ENCODE measurements at regions not wholly inside any gene's neighbourhood (a gene's known extent, or its start where the extent isn't known, plus 50 kb on each side); places are given as distances from the start of the nearest gene placed in this dataset.

DNA sequence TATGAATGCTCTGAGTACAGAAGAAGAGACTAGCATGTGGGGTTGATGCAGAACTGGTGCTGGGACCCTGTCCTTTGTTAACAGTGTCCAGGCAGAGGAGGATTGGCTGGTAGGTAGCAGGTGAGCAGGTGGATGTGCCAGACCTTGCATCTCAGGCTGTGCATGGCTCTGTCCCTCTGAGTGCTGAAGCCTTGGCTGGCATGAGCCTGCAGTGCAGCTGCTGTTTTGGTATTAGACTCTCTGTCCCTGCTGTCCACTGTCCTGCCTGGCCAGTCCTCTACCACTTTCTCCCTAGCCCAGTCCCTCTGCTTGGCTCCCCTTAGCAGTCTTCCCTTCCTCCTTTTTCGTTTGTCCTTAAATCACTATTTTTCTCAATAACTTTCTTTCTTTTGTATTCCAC lies 213.6 kb upstream of the ZBED5 start:
- DNase-seq (ENCODE audit: low read depth, low spot score) = no peak
- TF ChIP-seq, protein P1, sequence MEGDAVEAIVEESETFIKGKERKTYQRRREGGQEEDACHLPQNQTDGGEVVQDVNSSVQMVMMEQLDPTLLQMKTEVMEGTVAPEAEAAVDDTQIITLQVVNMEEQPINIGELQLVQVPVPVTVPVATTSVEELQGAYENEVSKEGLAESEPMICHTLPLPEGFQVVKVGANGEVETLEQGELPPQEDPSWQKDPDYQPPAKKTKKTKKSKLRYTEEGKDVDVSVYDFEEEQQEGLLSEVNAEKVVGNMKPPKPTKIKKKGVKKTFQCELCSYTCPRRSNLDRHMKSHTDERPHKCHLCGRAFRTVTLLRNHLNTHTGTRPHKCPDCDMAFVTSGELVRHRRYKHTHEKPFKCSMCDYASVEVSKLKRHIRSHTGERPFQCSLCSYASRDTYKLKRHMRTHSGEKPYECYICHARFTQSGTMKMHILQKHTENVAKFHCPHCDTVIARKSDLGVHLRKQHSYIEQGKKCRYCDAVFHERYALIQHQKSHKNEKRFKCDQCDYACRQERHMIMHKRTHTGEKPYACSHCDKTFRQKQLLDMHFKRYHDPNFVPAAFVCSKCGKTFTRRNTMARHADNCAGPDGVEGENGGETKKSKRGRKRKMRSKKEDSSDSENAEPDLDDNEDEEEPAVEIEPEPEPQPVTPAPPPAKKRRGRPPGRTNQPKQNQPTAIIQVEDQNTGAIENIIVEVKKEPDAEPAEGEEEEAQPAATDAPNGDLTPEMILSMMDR (IDR thresholded peaks at IDR 0.05; ENCODE audit: insufficient read depth, low read length, missing control alignments) = no peak
- ChIA-PET POLR2A (no interaction called here), CTCF (interaction anchor here (0.6 kb wide), 1 partner anchor 44 kb away, joined by 3 read pairs; no protein-coding TSS in a partner anchor)
- no peak overlapping the region for H3K4me3 ChIP-seq (ENCODE audit: low read depth, low read length)

DNA sequence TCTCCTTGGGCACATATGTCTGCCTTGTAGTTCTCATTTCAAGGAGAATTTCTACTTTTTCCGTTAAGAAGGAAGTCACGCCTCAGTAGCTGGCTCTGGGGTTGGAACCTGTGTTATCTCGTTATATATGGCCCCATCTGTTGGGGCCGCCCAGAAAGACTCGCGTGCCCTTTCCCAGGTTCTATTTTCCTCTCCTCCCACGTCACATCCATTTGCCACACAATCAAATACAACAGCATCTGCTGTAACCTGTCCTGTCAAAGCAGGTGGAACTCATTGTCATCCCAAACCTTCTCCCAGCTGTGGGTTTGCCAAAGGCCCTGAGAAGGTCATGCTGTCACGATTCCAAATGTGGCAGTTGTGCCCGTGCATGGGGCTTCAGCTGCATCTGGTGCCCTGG lies 213.1 kb upstream of the ZBED5 start:
- DNase-seq (ENCODE audit: low read depth, low spot score) = no peak
- no peak overlapping the region for H3K4me3 ChIP-seq (ENCODE audit: low read depth, low read length)
- ChIA-PET CTCF (interaction anchor here (0.6 to 1.2 kb wide), 3 partner anchors 43 to 716 kb away, joined by 3 read pairs; no protein-coding TSS in a partner anchor), POLR2A (no interaction called here)
- TF ChIP-seq, protein P1 (IDR thresholded peaks at IDR 0.05; ENCODE audit: insufficient read depth, low read length, missing control alignments) = no peak

DNA sequence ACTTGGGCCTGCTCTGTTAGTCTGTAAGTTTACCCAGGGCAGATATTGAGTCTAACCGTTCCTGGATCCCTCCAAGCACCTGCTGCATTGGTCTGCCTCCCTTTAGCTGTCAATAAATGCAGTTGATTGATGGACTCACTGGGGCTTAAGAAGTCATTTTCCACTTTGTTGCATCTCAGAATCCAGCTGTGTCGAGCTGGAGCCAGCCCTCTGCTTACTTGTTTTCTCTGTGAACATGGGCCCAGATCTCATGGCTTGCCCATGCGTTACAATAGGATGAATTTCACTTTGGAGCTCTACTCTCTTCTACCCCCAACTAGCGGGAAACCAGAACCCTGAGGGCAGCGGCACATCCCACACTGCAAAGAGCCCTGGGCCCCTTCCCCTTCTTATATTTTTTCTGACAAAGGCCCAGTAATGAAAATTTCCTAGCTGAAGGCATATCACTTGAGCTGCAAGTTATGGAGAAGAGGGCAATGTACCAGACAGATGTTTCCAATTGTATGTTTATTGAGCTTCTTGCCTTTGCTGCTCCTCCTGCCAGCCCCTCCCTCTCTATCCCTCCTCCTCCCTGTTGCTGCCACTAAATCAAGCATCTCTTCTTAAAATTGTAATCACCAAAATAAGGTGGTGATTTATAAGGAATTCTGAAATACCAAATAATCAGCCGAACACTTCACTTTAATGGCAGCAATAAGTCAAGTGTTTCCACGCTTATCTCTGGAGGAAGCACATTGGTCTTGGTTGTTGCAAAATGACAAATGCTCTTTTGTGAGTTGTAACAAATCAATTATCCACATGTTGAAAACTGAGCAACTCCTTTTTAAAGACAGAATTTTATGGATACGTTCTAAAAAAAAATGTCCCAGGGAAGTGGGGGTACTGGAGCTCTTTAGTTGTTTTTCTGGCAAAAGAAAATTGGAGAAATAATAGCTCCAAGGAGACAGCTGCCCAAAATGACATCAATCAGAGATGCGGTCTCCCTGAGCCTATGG lies 212.3 kb upstream of the ZBED5 start:
- ChIA-PET CTCF (interaction anchor here (1.0 to 1.2 kb wide), 3 partner anchors 8 to 717 kb away, joined by 3 read pairs; no protein-coding TSS in a partner anchor), POLR2A (no interaction called here)
- TF ChIP-seq, protein P1 (IDR thresholded peaks at IDR 0.05; ENCODE audit: insufficient read depth, low read length, missing control alignments) = no peak
- no peak for DNase-seq (ENCODE audit: low read depth, low spot score)
- H3K4me3 ChIP-seq (ENCODE audit: low read depth, low read length) = no peak overlapping the region

DNA sequence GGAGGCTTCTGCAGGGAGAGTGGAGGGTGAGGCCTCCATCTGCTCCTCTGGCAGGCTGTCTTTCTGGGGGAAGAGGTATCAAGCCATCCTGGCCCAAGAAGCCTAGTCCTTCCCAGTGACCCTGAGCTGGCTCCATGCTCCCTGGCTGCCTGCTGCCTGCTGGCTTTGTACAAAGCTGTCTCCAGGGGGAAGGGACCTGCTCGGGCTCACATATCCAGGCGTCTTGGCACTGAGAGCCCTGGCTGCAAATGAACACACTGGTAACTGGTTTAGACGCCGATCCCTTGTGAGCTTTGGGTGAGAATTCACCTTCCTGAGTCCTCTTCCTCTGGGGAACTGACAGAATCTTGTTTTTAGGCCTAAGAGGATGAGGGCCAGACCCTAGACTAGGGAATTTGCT lies 210.3 kb upstream of the ZBED5 start:
- no peak overlapping the region for H3K4me3 ChIP-seq (ENCODE audit: low read depth, low read length)
- ChIA-PET POLR2A (no interaction called here), CTCF (interaction anchor here (1.1 kb wide), 1 partner anchor 10 kb away, joined by 4 read pairs; no protein-coding TSS in a partner anchor)
- TF ChIP-seq, protein P1 (IDR thresholded peaks at IDR 0.05; ENCODE audit: insufficient read depth, low read length, missing control alignments) = no peak
- no peak for DNase-seq (ENCODE audit: low read depth, low spot score)

DNA sequence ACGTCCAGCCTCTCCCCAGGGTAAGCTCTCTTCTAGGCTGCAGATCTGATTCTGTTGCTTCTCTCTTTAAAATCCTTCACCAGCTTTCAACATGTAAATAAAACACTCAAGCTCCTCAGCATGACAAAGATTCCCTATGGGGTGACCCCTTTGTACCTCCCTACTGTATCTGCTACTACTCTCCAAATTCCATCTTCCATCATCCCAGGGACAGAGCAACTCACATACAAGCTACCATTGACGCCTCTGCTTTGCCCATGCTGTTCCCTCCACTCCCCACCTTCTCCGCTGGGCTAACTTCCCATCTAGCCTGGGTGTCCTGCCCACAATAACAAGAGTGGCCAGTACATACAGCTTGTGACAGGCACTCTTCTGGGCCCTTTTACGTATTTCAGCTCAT lies 207.5 kb upstream of the ZBED5 start:
- H3K4me3 ChIP-seq (ENCODE audit: low read depth, low read length) = no peak overlapping the region
- TF ChIP-seq, protein P1 (IDR thresholded peaks at IDR 0.05; ENCODE audit: insufficient read depth, low read length, missing control alignments) = no peak
- POLR2A ChIA-PET = no interaction called here
- DNase-seq (ENCODE audit: low read depth, low spot score) = no peak
- CTCF ChIA-PET = interaction anchor here (1.0 to 1.6 kb wide), 2 partner anchors 9 to 37 kb away, joined by 3 to 4 read pairs; no protein-coding TSS in a partner anchor

DNA sequence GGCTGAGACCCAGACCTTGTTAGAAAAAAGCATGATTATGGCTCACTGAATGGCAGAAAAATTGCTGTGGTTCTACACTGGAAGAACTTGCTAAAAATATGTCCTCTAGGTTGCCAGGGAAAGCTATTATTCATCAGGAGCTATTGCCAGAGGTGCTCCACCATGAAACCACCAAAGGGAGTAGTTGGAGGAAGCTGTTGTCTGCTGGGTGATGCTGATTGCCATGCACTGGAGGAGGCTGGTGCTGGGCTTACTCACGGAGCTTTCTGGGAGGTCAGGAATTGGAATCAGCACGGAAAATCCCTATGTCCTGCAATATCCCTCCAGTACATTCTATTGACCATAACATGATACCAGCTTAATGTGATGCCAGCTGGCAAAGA lies 199.6 kb upstream of the ZBED5 start:
- ChIA-PET CTCF (interaction anchor here (1.1 kb wide), 1 partner anchor 22 kb away, joined by 3 read pairs; no protein-coding TSS in a partner anchor), POLR2A (no interaction called here)
- TF ChIP-seq, protein P1 (IDR thresholded peaks at IDR 0.05; ENCODE audit: insufficient read depth, low read length, missing control alignments) = no peak
- no peak overlapping the region for H3K4me3 ChIP-seq (ENCODE audit: low read depth, low read length)
- no peak for DNase-seq (ENCODE audit: low read depth, low spot score)
